WTC11 (cell line): ENCODE measurements at regions not wholly inside any gene's neighbourhood (a gene's known extent, or its start where the extent isn't known, plus 50 kb on each side); places are given as distances from the start of the nearest gene placed in this dataset.

Experiments used
- ATAC-seq: fragments of 200-7000 bp; cut with Tn5 transposase; 2 replicates; pipeline ENCODE4 v1.10.0; 2021; ENCODE audit warnings: mild to moderate bottlenecking, moderate library complexity
- CTCF ChIA-PET: fragments of 300-600 bp; sonication (Branson Sonifier 250); formaldehyde crosslinking; loops from one replicate; lab custom pipeline; 2021; ENCODE audit warnings: antibody characterized with exemption; lab: Charles Lee
- POLR2A ChIA-PET: fragments of 350-600 bp; sonication (Branson Sonifier 250); formaldehyde crosslinking; loops from one replicate; lab custom pipeline; 2021; ENCODE audit warnings: antibody characterized with exemption; lab: Charles Lee
- DNase-seq: peaks from one replicate; pipeline ENCODE4 v3.0.0; 2021; ENCODE audit warnings: low spot score
- H3K27ac Mint-ChIP-seq: 2 replicates; pipeline ENCODE4 v1.8.0; 2021; ENCODE audit warnings: mixed read lengths
- H3K27me3 Mint-ChIP-seq: 2 replicates; pipeline ENCODE4 v1.8.0; 2021; ENCODE audit warnings: low read depth, mild to moderate bottlenecking, moderate library complexity, mixed read lengths
- H3K36me3 Mint-ChIP-seq: 2 replicates; pipeline ENCODE4 v1.8.0; 2021; ENCODE audit warnings: mixed read lengths
- H3K4me1 Mint-ChIP-seq: 2 replicates; pipeline ENCODE4 v1.8.0; 2022; ENCODE audit warnings: mixed read lengths
- H3K4me3 Mint-ChIP-seq: 2 replicates; pipeline ENCODE4 v1.8.0; 2021; ENCODE audit warnings: mild to moderate bottlenecking, moderate library complexity, mixed read lengths
- H3K9me3 Mint-ChIP-seq: 2 replicates; pipeline ENCODE4 v1.8.0; 2021; ENCODE audit warnings: mixed read lengths
- AR ChIP-seq: fragments of 250-450 bp; sonication (Bioruptor Pico); IDR thresholded peaks from 2 replicates; pipeline ENCODE4 v1.9.0; 2021; ENCODE audit warnings: mild to moderate bottlenecking
- ATF2 ChIP-seq: sonication (generic); formaldehyde crosslinking; IDR thresholded peaks from 2 replicates; pipeline ENCODE4 v1.8.1; 2022; ENCODE audit warnings: low read depth, missing genetic modification reagents, borderline replicate concordance
- ATF6 ChIP-seq: sonication (generic); formaldehyde crosslinking; IDR thresholded peaks from 2 replicates; pipeline ENCODE4 v1.8.1; 2023; ENCODE audit warnings: mild to moderate bottlenecking, missing genetic modification reagents
- CBFB ChIP-seq: sonication (generic); formaldehyde crosslinking; IDR thresholded peaks from 2 replicates; pipeline ENCODE4 v1.8.1; 2022; ENCODE audit warnings: mild to moderate bottlenecking, low read depth, missing genetic modification reagents
- CTCF ChIP-seq: fragments of 200-600 bp; IDR thresholded peaks from 2 replicates; pipeline ENCODE4 v1.8.0; 2022; ENCODE audit warnings: antibody characterized with exemption
- E2F4 ChIP-seq: sonication (generic); formaldehyde crosslinking; IDR thresholded peaks from 2 replicates; pipeline ENCODE4 v1.8.1; 2022; ENCODE audit warnings: low read depth, mild to moderate bottlenecking, moderate library complexity, missing genetic modification reagents, borderline replicate concordance
- E2F5 ChIP-seq: sonication (generic); formaldehyde crosslinking; IDR thresholded peaks from 2 replicates; pipeline ENCODE4 v1.8.1; 2022; ENCODE audit warnings: mild to moderate bottlenecking, moderate library complexity, missing genetic modification reagents
- FOXP1 ChIP-seq: sonication (generic); formaldehyde crosslinking; IDR thresholded peaks from 2 replicates; pipeline ENCODE4 v1.8.0; 2022; ENCODE audit warnings: missing genetic modification reagents, mild to moderate bottlenecking, moderate library complexity, borderline replicate concordance
- FOXP4 ChIP-seq: sonication (generic); formaldehyde crosslinking; IDR thresholded peaks from 2 replicates; pipeline ENCODE4 v1.8.0; 2022; ENCODE audit warnings: mild to moderate bottlenecking, missing genetic modification reagents
- GRHL2 ChIP-seq: fragments of 250-450 bp; sonication (Bioruptor Pico); IDR thresholded peaks from 2 replicates; pipeline ENCODE4 v1.8.0; 2022; ENCODE audit warnings: mild to moderate bottlenecking, moderate library complexity; ENCODE audit not compliant: insufficient replicate concordance, severe bottlenecking
- JUN ChIP-seq: sonication (generic); formaldehyde crosslinking; IDR thresholded peaks from 2 replicates; pipeline ENCODE4 v1.8.0; 2023; ENCODE audit warnings: mild to moderate bottlenecking, missing genetic modification reagents
- SMAD4 ChIP-seq: sonication (generic); formaldehyde crosslinking; IDR thresholded peaks from 2 replicates; pipeline ENCODE4 v1.8.0; 2022; ENCODE audit warnings: mild to moderate bottlenecking, missing genetic modification reagents
- TEAD4 ChIP-seq: sonication (generic); formaldehyde crosslinking; IDR thresholded peaks from 2 replicates; pipeline ENCODE4 v1.8.0; 2022; ENCODE audit warnings: mild to moderate bottlenecking, missing genetic modification reagents
- ZBTB21 ChIP-seq: sonication (generic); formaldehyde crosslinking; IDR thresholded peaks from 2 replicates; pipeline ENCODE4 v1.8.1; 2023; ENCODE audit warnings: mild to moderate bottlenecking, missing genetic modification reagents, borderline replicate concordance
- ZMAT4 ChIP-seq: fragments of 250-450 bp; sonication (Bioruptor Pico); IDR thresholded peaks from 2 replicates; pipeline ENCODE4 v1.9.0; 2021; ENCODE audit warnings: mild to moderate bottlenecking
- ZNF396 ChIP-seq: fragments of 250-450 bp; sonication (Bioruptor Pico); IDR thresholded peaks from 2 replicates; pipeline ENCODE4 v1.8.0; 2021; ENCODE audit warnings: mild to moderate bottlenecking, moderate library complexity, borderline replicate concordance
- ZNF532 ChIP-seq: fragments of 250-450 bp; sonication (Bioruptor Pico); IDR thresholded peaks from 2 replicates; pipeline ENCODE4 v1.9.0; 2021; ENCODE audit warnings: mild to moderate bottlenecking, borderline replicate concordance

GRCh38 chr4:136194962-136195361 lies 1337.3 kb downstream of the PCDH18 start:
- POLR2A ChIA-PET, result interaction anchor here (0.8 kb wide), 1 partner anchor 10 kb away, joined by 5 read pairs; no protein-coding TSS in a partner anchor
- ATAC-seq (no peak), DNase-seq (no peak)
- CTCF ChIA-PET, result no interaction called here
- Mint-ChIP-seq H3K9me3 (no peaks in the 10 kb centered on the region), H3K27me3 (peaks cover 14% of the 10 kb centered on the region), H3K27ac (no peak overlapping the region), H3K36me3 (no peaks in the 10 kb centered on the region), H3K4me1 (no peaks in the 10 kb centered on the region), H3K4me3 (no peak overlapping the region)
- TF ChIP-seq E2F5 (CRISPR knock-in tag) (no peak), ZMAT4 (CRISPR knock-in tag) (no peak), ZNF396 (CRISPR knock-in tag) (no peak), CTCF (no peak), SMAD4 (CRISPR knock-in tag) (no peak), JUN (no peak), CBFB (CRISPR knock-in tag) (no peak), ZNF532 (CRISPR knock-in tag) (no peak), TEAD4 (CRISPR knock-in tag) (no peak), AR (CRISPR knock-in tag) (no peak), GRHL2 (CRISPR knock-in tag) (no peak), ZBTB21 (CRISPR knock-in tag) (no peak), E2F4 (CRISPR knock-in tag) (no peak), FOXP4 (CRISPR knock-in tag) (no peak), FOXP1 (CRISPR knock-in tag) (no peak), ATF6 (no peak), ATF2 (CRISPR knock-in tag) (no peak)
